WERI-Rb-1 (cell line): ENCODE measurements at regions not wholly inside any gene's neighbourhood (a gene's known extent, or its start where the extent isn't known, plus 50 kb on each side); places are given as distances from the start of the nearest gene placed in this dataset.

Source experiments
- DNase-seq: peaks from one replicate; pipeline ENCODE4 v3.0.0-alpha.2; 2020
- H3K27ac ChIP-seq: fragments of 250-450 bp; sonication (Bioruptor Pico); 2 replicates; pipeline ENCODE4 v1.5.1; 2020; ENCODE audit warnings: mild to moderate bottlenecking, moderate library complexity
- H3K27me3 ChIP-seq: fragments of 250-450 bp; sonication (Bioruptor Pico); 2 replicates; pipeline ENCODE4 v1.5.1; 2021; ENCODE audit warnings: mild to moderate bottlenecking, low read depth, moderate library complexity; ENCODE audit not compliant: insufficient read depth, severe bottlenecking
- H3K36me3 ChIP-seq: fragments of 250-450 bp; sonication (Bioruptor Pico); 2 replicates; pipeline ENCODE4 v1.5.1; 2020; ENCODE audit warnings: mild to moderate bottlenecking, moderate library complexity
- H3K4me3 ChIP-seq: 2 replicates; pipeline ENCODE4 v1.5.1; 2011; ENCODE audit warnings: low read depth, mild to moderate bottlenecking, control low read depth, low read length
- H3K9me3 ChIP-seq: fragments of 250-450 bp; sonication (Bioruptor Pico); 2 replicates; pipeline ENCODE4 v1.5.1; 2021; ENCODE audit warnings: mild to moderate bottlenecking, moderate library complexity; ENCODE audit not compliant: severe bottlenecking
- TF ChIP-seq, protein P1 (sequence below): IDR thresholded peaks from 2 replicates; pipeline ENCODE4 v1.5.1; 2011; ENCODE audit warnings: low read depth, mild to moderate bottlenecking, control low read depth, inconsistent platforms, low read length

- Histone ChIP-seq H3K4me3 (no peak overlapping the region), H3K36me3 (no peaks in the 10 kb centered on the region), H3K27ac (no peak overlapping the region), H3K27me3 (no peaks in the 10 kb centered on the region), H3K9me3 (peaks cover 7% of the 10 kb centered on the region)
- TF ChIP-seq, protein P1, sequence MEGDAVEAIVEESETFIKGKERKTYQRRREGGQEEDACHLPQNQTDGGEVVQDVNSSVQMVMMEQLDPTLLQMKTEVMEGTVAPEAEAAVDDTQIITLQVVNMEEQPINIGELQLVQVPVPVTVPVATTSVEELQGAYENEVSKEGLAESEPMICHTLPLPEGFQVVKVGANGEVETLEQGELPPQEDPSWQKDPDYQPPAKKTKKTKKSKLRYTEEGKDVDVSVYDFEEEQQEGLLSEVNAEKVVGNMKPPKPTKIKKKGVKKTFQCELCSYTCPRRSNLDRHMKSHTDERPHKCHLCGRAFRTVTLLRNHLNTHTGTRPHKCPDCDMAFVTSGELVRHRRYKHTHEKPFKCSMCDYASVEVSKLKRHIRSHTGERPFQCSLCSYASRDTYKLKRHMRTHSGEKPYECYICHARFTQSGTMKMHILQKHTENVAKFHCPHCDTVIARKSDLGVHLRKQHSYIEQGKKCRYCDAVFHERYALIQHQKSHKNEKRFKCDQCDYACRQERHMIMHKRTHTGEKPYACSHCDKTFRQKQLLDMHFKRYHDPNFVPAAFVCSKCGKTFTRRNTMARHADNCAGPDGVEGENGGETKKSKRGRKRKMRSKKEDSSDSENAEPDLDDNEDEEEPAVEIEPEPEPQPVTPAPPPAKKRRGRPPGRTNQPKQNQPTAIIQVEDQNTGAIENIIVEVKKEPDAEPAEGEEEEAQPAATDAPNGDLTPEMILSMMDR: no peak
- no peak for DNase-seq
Measured at GRCh38 chr4:185862340-185862739, 50.3 kb upstream of the SORBS2 start.

DNA sequence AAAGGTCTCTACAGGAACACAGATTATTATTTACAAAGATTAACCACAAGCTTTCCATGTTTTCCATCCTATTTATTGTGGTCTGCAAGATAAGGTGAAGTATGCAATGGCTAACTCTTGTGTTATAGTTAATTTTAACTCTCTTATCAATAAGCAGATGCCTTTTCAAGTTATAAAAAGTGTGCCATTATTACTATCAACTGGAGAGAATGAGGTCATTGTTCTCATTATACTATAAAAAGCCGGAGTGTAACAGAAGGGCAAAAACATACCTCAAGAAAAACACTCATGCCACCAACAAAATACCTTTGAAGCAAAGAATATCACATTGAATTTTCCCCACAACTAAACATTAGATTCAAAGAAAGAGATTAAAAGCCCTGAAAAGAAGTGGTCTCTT, 52.0 kb upstream of the SORBS2 start:
- no peaks in the 10 kb centered on the region for H3K9me3 ChIP-seq
- no peak for DNase-seq
- no peaks in the 10 kb centered on the region for H3K27me3 ChIP-seq
- H3K27ac ChIP-seq: no peak overlapping the region
- no peaks in the 10 kb centered on the region for H3K36me3 ChIP-seq
- TF ChIP-seq, protein P1: no peak
- H3K4me3 ChIP-seq: no peak overlapping the region

DNA sequence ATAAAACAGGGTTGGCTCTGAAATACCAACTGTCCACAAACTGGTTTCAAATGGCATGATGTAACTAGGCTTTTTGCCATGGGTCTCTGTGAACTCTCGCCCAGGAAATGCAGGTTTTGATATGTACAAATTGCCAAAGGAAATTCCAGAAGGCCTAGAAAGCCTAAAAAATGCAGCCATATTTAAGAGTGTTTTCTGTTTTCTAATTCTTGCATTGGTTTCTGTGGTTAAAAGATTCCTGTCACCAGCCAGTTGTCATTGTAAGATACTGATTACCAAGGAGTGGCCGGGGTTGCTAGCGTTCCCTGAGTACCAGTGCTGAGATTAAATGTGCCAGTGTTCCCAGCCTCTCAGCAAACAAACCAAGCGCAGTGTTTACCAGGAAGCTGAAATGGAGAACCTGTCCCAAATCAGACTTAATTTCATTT, 53.9 kb upstream of the SORBS2 start:
- TF ChIP-seq, protein P1: no peak
- no peak for DNase-seq
- Histone ChIP-seq H3K4me3 (no peak overlapping the region), H3K36me3 (no peaks in the 10 kb centered on the region), H3K27me3 (no peaks in the 10 kb centered on the region), H3K27ac (no peak overlapping the region), H3K9me3 (no peaks in the 10 kb centered on the region)

DNA sequence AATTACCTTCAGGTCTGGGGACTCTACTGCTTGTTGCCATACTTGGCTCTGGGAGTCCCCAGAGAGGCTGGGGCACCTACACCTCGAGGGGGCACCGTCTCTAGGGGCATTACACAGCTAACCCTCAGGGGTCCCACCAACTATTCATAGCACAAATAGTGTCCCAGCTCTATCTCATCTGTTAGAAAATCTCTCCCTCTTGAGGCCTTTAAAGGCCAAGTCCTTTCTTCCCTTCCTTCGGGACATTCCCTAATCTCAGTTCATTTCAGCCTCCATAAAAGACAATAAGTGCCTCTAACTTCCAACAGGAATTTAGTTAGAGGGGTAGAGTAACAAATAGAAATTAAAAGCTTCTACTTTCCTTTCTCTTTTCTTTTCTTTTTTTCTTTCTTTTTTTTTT, 55.8 kb upstream of the SORBS2 start:
- no peak for DNase-seq
- Histone ChIP-seq H3K36me3 (no peaks in the 10 kb centered on the region), H3K27ac (no peak overlapping the region), H3K4me3 (no peak overlapping the region), H3K27me3 (no peaks in the 10 kb centered on the region), H3K9me3 (no peaks in the 10 kb centered on the region)
- TF ChIP-seq, protein P1: no peak

DNA sequence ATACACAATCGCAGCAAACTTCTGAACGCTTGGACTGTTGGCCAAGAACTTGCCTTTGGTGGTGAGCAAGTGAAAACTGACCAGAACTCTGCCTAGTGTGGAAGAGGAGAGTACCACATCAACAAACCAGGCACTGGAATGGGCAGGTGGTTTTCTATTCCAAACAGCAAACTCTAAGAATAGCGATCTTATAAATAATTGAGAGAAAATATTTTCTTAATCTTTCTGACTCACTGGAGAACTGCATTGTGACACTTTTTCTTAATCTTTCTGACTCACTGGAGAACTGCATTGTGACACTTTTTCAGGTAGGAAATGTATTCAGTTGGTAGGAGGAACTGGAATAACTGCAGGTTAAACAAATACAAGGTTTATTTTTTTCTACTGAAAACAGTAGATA, 57.0 kb upstream of the SORBS2 start:
- Histone ChIP-seq H3K36me3 (no peaks in the 10 kb centered on the region), H3K4me3 (no peak overlapping the region), H3K27me3 (no peaks in the 10 kb centered on the region), H3K9me3 (no peaks in the 10 kb centered on the region), H3K27ac (no peak overlapping the region)
- TF ChIP-seq, protein P1: no peak
- no peak for DNase-seq

GRCh38 chr4:185869427-185869826, 57.4 kb upstream of the SORBS2 start:
- TF ChIP-seq, protein P1: no peak
- DNase-seq: no peak
- Histone ChIP-seq H3K27me3 (no peaks in the 10 kb centered on the region), H3K9me3 (no peaks in the 10 kb centered on the region), H3K36me3 (no peaks in the 10 kb centered on the region), H3K4me3 (no peak overlapping the region), H3K27ac (no peak overlapping the region)
